Right cardiac atrium (tissue), 5 donors: ENCODE measurements at regions not wholly inside any gene's neighbourhood (a gene's known extent, or its start where the extent isn't known, plus 50 kb on each side); places are given as distances from the start of the nearest gene placed in this dataset.
"Not testable (repeated sequence)": the region's sequence is repeated elsewhere in the genome, so short reads cannot be mapped to it uniquely, and the experiment has no call there.

Experiments
- ATAC-seq, 2 donors: fragments of 200-7000 bp; cut with Tn5 transposase; one replicate each; pipeline versions ENCODE4 v1.8.0 to v1.9.1; 2020; ENCODE audit warnings: moderate library complexity in 2 of 2, mild to moderate bottlenecking in 1 of 2
- DNase-seq, 3 donors: peaks; one replicate each; pipeline ENCODE4 v3.0.0-alpha.2; 2020
- H3K27ac ChIP-seq: one replicate; pipeline ENCODE4 v1.5.1; 2013; ENCODE audit warnings: mild to moderate bottlenecking, low read length, control low read depth, moderate library complexity
- H3K27me3 ChIP-seq: one replicate; pipeline ENCODE4 v1.6.1; 2013; ENCODE audit not compliant: control insufficient read depth, insufficient read depth
- H3K4me1 ChIP-seq: one replicate; pipeline ENCODE4 v1.6.1; 2013; ENCODE audit warnings: low read length; ENCODE audit not compliant: control insufficient read depth, insufficient read depth
- H3K4me3 ChIP-seq: one replicate; pipeline ENCODE4 v1.5.1; 2013; ENCODE audit warnings: low read length, control low read depth
- H3K9me3 ChIP-seq: one replicate; pipeline ENCODE4 v1.6.1; 2013; ENCODE audit warnings: low read length; ENCODE audit not compliant: control insufficient read depth
- WGBS: extraction: QIAGEN DNeasy Blood & Tissue Kit; methylation state at CpG from one replicate; pipeline ENCODE4 v1.1.7; 2013; 5-methylcytosine and 5-hydroxymethylcytosine counted together
- intact Hi-C, 4 donors: fragments of 100-400 bp; cut with DNase I; formaldehyde crosslinking; loops; one replicate each; pipeline versions ENCODE4 v1.11.0 to v1.14.0; 2022 to 2023
- donor health status: healthy with polysubstance abuse.
- donor health status: DM: no; HTN: yes; CAD: no.
- donor health status: DM: no; HTN: no; CAD: no.
- donor health status: DM: no; HTN: yes; CAD: no; lungs with severe emphysema.
- donor health status: DM: yes; HTN: yes; CAD: no.

DNA sequence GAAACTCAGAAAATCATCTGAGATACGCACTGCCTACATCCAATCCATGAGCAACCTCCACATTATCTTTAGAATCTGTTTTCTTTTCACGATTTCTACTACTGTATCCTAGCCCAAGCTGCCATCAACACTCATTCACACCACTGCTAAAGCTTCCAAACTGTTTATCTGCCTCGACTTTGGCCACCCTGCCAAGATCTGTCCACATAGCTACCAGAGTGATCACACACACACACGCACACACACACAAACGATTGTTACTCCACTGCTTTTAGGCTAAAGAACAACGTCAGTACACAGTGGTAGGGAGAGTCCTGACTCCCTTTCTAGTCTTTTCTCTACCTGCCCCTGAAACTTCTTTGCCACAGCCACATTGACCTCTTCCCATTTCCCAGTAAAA, 142.0 kb downstream of the CCDC71L start:
- Histone ChIP-seq H3K4me1 (no peaks in the 10 kb centered on the region), H3K9me3 (no peaks in the 10 kb centered on the region), H3K27me3 (no peaks in the 10 kb centered on the region), H3K27ac (no peak overlapping the region), H3K4me3 (no peak overlapping the region)
- DNase-seq: peak in 1 of 3 donors; percentile 19
- ATAC-seq: peak; percentile 14 to 36
- WGBS: 47% methylated on average over 6 of the region's 6 CpGs
- intact Hi-C loops: no loop called here

DNA sequence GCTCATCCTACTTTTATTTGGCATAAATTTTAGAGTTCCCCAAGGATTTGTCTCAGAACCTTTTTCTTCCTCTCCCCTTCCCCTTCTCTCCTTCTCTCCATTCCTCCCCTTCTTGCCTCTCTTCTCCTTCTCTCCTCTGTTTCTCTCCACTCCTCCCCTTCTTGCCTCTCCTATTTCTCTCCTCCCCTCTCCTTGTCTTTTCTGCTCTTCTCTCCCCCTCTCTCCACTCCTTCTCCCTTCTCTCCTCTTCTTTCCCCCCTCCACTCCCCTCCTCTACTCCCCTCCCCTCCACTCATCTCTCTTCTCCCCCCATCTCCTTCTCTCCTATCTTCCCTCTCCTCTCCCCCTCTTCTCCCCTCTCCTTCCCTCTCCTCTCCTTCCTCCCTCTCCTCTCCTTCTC, 142.7 kb downstream of the CCDC71L start:
- ATAC-seq (no peak), DNase-seq (no peak)
- Histone ChIP-seq H3K9me3 (no peaks in the 10 kb centered on the region), H3K4me3 (no peak overlapping the region), H3K4me1 (no peaks in the 10 kb centered on the region), H3K27me3 (no peaks in the 10 kb centered on the region), H3K27ac (no peak overlapping the region)
- intact Hi-C loops: no loop called here

DNA sequence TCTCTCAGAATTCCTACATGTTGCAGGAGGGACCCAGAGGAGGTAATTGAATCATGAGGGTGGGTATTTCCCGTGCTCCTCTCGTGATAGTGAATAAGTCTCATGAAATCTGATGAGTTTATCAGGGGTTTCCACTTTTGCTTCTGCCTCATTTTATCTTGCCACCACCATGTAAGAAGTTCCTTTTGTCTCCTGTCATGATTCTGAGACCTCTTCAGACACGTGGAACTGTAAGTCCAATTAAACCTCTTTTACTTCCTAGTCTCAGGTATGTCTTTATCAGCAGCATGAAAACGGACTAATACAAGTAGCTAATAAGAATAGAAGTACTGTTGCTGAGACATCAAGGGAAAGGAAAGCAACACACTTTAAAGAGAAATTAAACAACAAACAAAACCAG, 143.4 kb downstream of the CCDC71L start:
- Histone ChIP-seq H3K27ac (no peak overlapping the region), H3K9me3 (no peaks in the 10 kb centered on the region), H3K4me3 (no peak overlapping the region), H3K27me3 (no peaks in the 10 kb centered on the region), H3K4me1 (no peaks in the 10 kb centered on the region)
- 75% methylated on average over 4 of the region's 4 CpGs for WGBS
- intact Hi-C loops: no loop called here
- ATAC-seq: no peak
- DNase-seq: no peak

DNA sequence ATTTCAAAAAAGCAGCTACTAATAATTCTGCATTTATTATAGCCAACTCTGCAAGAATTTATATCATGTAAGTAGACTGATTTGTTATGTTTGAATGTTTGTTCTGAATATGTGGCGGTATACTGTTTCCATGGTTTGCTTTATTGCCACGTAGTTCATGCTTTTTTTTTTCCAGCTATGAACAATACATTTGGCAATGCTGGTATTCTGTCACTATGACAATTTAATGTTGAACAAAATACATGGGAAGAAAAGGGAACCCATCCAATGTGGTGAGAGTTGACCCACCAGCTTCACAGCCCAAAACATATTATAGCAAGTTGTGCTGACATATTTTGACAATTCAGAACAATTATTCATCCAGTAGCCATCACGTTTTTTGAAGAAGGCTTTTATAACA, 145.6 kb downstream of the CCDC71L start:
- DNase-seq (no peak), ATAC-seq (no peak)
- intact Hi-C loops: no loop called here
- WGBS: 62% methylated on average over 3 of the region's 3 CpGs
- H3K27me3 ChIP-seq: no peaks in the 10 kb centered on the region
- H3K4me3 ChIP-seq: no peak overlapping the region
- H3K27ac ChIP-seq: no peak overlapping the region
- no peaks in the 10 kb centered on the region for H3K4me1 ChIP-seq
- no peaks in the 10 kb centered on the region for H3K9me3 ChIP-seq

DNA sequence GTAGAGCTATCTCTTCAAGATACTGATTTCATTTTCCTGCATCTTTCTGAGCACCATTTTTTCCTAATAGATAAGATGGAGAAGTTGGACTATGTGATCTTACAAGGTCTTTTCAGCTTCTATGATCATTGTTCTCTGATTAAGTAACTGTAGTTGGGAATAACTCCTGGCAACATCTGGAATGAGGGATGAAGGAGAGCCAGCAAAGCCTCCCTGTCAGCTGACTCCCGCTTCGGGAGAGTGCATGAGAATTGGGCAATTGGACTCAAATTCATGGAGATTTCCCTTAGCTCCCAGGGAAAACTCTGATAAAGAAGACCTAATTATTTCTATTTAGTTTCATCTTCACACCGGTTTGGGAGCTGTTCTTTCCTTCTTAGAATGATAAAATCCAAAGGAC, 146.1 kb downstream of the CCDC71L start:
- Histone ChIP-seq H3K4me1 (no peaks in the 10 kb centered on the region), H3K9me3 (no peaks in the 10 kb centered on the region), H3K4me3 (no peak overlapping the region), H3K27ac (no peak overlapping the region), H3K27me3 (no peaks in the 10 kb centered on the region)
- ATAC-seq (peak in 1 of 2 donors; percentile 31), DNase-seq (peak in 1 of 3 donors; percentile 46)
- intact Hi-C loops: no loop called here
- 64% methylated on average over 3 of the region's 3 CpGs for WGBS

DNA sequence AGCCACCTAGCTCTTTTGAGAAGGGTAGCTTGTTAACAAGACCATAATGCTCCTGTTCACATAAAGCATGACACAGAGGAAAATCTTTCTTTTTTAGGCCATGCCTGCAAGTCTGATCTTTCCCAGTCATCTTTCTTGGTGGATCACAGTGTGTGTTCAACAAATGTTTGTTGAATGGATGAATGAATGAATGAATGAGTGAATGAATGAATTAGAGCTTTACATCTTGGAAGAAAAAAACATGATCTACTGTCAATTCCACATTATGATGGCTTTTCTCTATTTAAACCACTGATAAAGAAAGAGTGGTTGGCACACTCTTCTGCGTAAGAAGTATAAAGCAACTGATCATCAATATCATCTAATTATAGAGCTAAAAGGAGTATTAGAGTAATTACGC, 148.7 kb downstream of the CCDC71L start:
- Histone ChIP-seq H3K27ac (no peak overlapping the region), H3K4me3 (no peak overlapping the region), H3K27me3 (no peaks in the 10 kb centered on the region), H3K9me3 (no peaks in the 10 kb centered on the region), H3K4me1 (no peaks in the 10 kb centered on the region)
- WGBS: 96% methylated on average over 2 of the region's 2 CpGs
- ATAC-seq (no peak), DNase-seq (no peak)
- intact Hi-C loops: no loop called here

DNA sequence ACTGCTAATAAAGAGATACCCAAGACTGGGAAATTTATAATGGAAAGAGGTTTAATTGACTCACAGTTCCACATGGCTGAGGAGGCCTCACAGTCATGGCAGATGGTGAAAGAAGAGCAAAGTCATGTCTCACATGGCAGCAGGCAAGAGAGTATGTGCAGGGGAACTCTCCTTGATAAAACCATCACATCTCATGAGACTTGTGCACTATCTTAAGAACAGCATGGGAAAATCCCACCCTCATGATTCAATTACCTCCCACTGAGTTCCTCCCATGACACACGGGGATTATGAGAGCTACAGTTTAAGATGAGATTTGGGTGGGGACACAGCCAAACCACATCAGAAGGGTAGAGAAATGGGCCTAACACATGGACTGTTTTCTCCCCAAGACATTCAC, 156.3 kb downstream of the CCDC71L start:
- no peak overlapping the region for H3K4me3 ChIP-seq
- intact Hi-C loops: no loop called here
- DNase-seq (no peak), ATAC-seq (no peak)
- H3K27me3 ChIP-seq: no peaks in the 10 kb centered on the region
- 58% methylated on average over 1 of the region's 1 CpG for WGBS
- H3K4me1 ChIP-seq: no peaks in the 10 kb centered on the region
- no peak overlapping the region for H3K27ac ChIP-seq
- H3K9me3 ChIP-seq: no peaks in the 10 kb centered on the region

DNA sequence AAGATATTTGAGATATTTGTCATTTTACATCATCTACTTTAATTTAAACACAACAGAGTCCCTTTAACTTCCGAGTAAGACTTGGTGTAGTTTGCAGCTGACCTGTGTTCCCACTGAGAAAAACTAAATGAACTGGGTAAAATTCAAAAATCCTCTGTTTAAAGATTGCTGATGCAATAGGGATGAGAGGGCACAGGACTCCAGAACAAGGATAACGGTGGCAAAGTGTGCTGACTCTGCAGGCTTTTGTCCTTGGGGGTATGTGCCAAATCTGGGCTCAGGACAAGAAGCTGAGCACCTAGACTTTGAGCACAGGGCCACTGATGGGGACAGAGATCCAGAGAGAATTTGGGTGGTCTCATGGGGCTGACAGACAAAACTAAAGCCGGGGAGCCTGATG, 156.8 kb downstream of the CCDC71L start:
- Histone ChIP-seq H3K27ac (no peak overlapping the region), H3K27me3 (no peaks in the 10 kb centered on the region), H3K9me3 (no peaks in the 10 kb centered on the region), H3K4me3 (no peak overlapping the region), H3K4me1 (no peaks in the 10 kb centered on the region)
- DNase-seq (no peak), ATAC-seq (no peak)
- intact Hi-C loops: no loop called here
- 82% methylated on average over 3 of the region's 3 CpGs for WGBS

DNA sequence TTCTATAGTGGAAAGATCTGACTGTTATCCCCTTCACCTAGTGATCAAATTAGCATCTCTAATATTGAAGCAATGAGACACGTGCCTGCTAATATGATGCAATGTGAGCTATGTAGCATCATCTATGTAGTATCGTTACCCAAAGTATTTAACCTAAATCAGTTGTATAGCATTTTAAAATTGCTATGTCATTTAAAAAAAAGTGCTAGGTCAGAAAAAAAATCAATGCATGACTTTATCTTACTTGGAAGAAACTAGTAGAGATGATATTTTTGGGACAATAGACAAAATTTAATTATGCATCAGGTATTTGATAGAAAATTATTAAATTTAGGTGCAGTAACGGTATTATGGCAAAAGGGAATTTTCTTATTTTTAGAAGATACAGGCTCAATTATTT, 157.3 kb downstream of the CCDC71L start:
- Histone ChIP-seq H3K4me3 (no peak overlapping the region), H3K9me3 (no peaks in the 10 kb centered on the region), H3K27ac (no peak overlapping the region), H3K4me1 (no peaks in the 10 kb centered on the region), H3K27me3 (no peaks in the 10 kb centered on the region)
- DNase-seq (no peak), ATAC-seq (no peak)
- 95% methylated on average over 3 of the region's 3 CpGs for WGBS
- intact Hi-C loops: no loop called here

DNA sequence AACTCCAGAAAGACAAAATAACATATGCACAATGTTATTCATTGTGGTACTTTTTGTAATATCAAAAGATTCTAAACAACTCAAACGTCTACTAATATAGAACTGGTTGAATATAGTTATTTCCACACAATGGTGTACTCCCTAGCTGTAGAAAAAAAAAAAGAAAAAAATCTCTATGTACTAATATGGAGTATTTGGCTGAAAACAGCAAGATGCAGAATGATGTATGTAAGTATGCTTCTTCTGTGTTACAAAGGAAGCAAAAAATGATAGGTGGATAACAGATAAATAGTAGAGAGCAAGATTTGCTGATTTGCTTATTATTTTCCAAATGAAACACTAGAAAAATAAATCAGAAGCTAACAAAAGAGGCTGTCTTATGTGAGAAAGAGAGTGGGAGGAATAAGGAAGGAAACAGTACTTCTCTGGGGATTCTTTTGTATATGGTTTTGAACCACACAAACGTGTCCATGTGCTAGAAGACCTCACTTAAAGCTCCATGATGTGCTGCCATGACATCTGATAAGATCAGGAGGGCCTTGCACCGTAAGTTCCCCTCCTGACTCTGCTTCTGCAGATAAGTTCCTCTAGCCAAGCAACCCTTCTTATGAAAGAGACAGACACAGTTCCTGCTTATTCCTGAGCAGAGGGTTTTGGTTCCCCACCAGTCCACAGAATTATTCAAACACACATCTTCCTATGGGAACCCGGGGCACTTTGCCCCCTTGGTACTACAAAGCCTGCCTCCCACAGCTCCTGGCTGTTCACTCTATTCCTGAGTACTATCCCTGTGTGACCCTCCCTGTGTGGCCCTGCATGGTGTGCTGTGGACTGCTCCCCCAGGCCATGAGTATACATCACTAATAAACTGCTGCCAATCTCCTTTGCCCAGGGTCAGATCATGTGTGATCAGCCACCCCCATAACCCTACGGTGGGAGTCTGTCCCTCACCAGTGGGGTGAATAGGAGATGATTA, 159.1 kb downstream of the CCDC71L start:
- Histone ChIP-seq H3K4me3 (no peak overlapping the region), H3K27ac (no peak overlapping the region), H3K27me3 (no peaks in the 10 kb centered on the region), H3K4me1 (no peaks in the 10 kb centered on the region), H3K9me3 (no peaks in the 10 kb centered on the region)
- 55% methylated on average over 5 of the region's 5 CpGs for WGBS
- intact Hi-C loops: no loop called here
- DNase-seq (no peak), ATAC-seq (no peak)

DNA sequence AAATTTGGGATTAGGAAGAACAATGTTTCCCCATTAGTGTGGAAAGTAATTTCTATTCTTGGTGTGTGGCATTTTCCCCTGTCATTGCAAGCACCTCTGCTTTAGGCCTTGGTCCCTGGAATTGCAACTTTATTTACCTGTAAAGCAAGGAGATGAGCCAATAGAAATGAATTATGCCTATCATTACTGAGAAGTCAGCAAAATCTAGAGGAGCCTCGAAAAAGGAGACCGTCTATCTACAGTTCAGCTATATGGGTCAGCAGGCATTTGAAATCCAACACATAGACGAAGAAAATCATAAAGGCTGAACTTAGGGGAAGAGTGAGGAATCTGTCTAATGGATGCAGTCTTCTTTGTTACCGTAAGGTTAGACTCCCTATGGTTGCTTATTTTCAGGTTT, 161.1 kb downstream of the CCDC71L start:
- DNase-seq (no peak), ATAC-seq (no peak)
- H3K27ac ChIP-seq: no peak overlapping the region
- H3K27me3 ChIP-seq: no peaks in the 10 kb centered on the region
- intact Hi-C loops: no loop called here
- WGBS: 95% methylated on average over 4 of the region's 4 CpGs
- H3K4me3 ChIP-seq: no peak overlapping the region
- no peaks in the 10 kb centered on the region for H3K9me3 ChIP-seq
- H3K4me1 ChIP-seq: no peaks in the 10 kb centered on the region

DNA sequence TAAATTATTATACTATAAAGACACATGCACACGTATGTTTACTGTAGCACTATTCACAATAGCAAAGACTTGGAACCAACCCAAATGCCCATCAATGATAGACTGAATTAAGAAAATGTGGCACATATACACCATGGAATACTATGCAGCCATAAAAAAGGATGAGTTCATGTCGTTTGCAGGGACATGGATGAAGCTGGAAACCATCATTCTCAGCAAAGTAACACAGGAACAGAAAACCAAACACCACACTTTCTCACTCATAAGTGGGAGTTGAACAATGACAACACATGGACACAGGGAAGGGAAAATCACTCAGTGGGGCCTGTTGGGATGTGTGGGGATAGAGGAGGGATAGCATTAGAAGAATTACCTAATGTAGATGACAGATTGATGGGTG, 163.0 kb downstream of the CCDC71L start:
- H3K27ac ChIP-seq, ATAC-seq, H3K27me3 ChIP-seq, DNase-seq, H3K4me3 ChIP-seq, H3K9me3 ChIP-seq, intact Hi-C loops, H3K4me1 ChIP-seq: not testable (repeated sequence)
- WGBS: 82% methylated on average over 2 of the region's 2 CpGs
